GM21529 (cell line): ENCODE measurements at regions not wholly inside any gene's neighbourhood (a gene's known extent, or its start where the extent isn't known, plus 50 kb on each side); places are given as distances from the start of the nearest gene placed in this dataset.
"Not testable (repeated sequence)": the region's sequence is repeated elsewhere in the genome, so short reads cannot be mapped to it uniquely, and the experiment has no call there.

ENCODE experiments used
- ATAC-seq: cut with Tn5 transposase; IDR thresholded peaks from one replicate; pipeline ENCODE4 v1.9.1; 2021; ENCODE audit not compliant: unreplicated experiment

DNA sequence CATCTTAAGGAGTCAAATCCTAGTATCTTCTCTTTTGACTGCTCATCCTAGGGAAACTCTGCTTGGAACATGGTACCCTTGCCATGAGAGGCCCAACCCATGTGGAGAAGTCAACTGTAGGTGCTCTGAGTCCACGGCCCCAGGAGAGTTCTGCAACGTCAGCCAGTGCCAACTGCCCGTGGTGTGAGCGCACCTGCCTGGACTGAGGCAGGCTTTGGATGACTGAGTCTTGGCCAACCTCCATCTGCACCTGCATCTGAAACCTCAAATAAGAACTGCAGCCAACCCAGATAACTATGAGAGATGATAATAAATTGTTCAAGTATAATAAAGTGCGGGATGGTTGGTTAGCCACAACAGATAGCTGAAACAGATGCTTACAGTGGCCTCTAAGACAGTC, 772.0 kb downstream of the TRIML1 start:
- ATAC-seq = no peak

DNA sequence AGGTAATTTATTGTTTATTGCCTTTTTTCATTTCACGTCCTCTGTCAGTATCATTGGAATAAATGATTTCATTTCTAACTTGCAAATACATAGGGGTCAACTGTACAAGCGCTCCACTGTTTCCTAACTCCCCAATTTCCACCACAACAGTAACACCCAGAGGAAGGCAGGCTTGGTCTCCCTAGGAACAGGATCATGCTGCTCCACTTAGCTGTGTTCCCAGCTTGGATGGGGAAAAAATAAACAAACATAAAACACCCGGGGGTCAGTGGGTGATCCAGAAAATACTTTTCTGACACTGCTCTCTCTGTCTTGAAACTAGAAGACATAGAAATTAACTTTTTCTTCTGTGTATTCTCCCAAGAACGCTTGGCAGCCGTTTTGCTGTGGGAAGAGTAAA, 772.5 kb downstream of the TRIML1 start:
- ATAC-seq = no peak

DNA sequence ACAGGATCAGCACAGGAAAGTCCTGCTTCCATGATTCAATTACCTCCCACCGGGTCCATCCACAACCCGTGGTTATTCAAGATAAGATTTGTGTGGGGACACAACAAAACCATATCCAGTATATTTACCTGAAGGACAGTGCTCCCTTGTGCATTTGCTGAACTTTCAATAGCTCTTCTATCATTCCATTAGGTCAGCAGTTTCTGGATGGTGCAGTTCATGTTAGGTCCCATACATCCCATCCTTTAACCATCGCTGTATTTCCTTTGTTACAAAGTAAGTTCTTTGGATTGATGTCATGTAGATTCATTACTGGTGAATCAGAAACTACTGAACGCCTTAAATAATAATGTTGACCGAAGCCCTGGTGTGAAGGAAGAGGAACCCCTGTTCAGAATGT, 775.9 kb downstream of the TRIML1 start:
- ATAC-seq = no peak

DNA sequence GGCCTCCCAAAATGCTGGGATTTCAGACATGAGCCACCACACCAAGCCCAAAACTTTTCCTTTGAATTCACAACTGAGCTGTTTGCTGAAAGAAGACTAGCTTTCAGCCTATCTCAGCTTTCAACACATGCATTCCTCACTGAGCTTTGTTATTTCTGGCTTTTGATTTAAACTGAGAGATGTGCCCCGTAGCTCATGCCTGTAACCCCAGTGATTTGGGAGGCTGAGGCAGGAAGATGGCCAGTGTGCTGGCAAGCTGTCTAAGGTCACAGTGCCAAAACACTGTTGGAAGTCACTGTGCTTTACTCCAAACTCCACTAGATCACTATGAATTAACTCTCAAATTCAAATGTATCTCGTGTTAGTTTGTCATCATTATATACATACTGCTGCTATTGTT, 779.5 kb downstream of the TRIML1 start:
- ATAC-seq = no peak

GRCh38 chr4:188930822-188931221, 791.6 kb downstream of the TRIML1 start:
- ATAC-seq = no peak

DNA sequence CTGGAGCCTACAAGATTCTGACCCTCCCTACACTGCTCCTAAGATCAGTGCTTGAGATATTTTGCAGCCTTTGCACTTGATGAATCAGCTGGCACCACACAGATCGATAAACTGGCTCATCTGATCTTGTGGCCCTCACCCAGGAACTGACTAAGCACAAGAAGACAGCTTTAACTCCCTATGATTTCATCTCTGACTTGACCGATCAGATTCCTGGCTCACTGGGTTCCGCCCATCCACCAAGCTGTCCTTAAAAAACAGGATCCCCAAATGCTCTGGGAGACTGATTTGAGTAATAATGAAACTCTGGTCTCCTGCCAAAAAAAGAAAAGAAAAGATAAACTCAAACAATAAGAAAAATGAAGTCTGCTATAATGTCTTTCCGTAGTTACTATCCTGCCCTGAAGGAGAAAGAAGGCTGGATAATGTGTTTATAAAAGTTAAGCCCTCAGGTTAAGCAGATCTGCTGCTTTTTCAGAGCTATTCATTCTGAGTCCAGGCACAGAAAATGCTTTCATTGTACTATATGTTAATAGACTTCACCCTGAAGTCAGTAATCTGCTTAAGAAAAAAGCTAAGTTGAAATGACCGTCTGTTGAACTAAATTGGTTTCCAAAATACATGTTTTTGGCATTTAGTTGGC, 795.2 kb downstream of the TRIML1 start:
- ATAC-seq = no peak

GRCh38 chr4:188941524-188942119, 802.4 kb downstream of the TRIML1 start:
- no peak for ATAC-seq

- no peak for ATAC-seq
These were observed 803.4 kb downstream of the TRIML1 start for GRCh38 chr4:188942606-188943005.

- ATAC-seq = no peak
These were observed 810.4 kb downstream of the TRIML1 start for GRCh38 chr4:188949596-188949995.

GRCh38 chr4:188955066-188955465, 815.8 kb downstream of the TRIML1 start:
- ATAC-seq = no peak

GRCh38 chr4:188956566-188956965, 817.3 kb downstream of the TRIML1 start:
- ATAC-seq = no peak

GRCh38 chr4:188958346-188958745, 819.1 kb downstream of the TRIML1 start:
- no peak for ATAC-seq

DNA sequence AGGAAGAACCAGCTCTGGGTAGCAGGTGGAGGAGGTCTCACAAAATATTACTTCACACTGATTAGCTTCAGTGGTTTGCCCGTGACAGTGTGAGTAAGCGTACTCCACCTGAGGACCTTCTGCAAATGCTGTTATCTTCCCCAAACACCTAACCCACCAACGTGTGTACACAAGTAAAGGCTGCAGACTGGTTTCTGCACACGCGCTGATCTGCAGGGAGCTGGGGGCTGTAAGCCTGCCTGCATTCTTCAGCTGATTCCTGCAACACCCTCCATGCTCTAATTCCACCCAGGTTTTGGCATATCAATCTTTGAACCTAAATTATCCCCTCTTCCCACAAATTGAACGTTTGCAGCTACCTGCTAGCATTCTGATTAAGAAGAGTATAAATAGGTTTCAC, 820.2 kb downstream of the TRIML1 start:
- ATAC-seq = no peak

DNA sequence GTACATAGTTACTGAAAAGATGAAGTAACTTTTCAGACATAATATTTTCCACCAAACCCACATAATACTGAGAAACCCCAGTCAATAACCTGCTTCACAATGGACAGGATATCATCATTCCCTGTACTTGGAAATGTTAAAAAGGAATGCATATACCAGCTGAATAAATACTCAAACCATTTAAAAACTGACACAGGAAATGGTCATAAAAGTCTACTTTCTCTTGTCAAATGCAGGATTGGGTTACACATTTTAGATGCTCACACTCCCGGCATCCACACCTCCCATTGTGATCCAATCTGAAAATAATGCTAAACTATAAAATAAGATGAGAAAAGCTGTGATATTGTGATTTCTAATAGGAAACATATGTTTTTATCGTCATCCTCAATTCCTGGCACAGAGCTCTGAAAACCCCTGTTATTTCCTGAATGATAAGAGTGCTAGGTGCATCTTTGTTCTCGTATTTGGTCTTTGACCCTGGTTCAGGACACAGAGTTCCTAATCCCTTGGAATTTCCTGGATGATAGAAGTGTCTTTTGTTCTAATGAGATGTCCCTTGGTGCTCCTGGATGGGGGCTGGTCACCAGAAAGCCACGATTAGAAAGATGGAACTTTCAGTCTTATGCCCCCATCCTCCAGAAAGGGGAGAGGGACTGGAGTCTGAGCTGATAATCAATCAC, 821.3 kb downstream of the TRIML1 start:
- ATAC-seq = no peak

- ATAC-seq = no peak
These were observed 831.9 kb downstream of the TRIML1 start for GRCh38 chr4:188971125-188971524.

DNA sequence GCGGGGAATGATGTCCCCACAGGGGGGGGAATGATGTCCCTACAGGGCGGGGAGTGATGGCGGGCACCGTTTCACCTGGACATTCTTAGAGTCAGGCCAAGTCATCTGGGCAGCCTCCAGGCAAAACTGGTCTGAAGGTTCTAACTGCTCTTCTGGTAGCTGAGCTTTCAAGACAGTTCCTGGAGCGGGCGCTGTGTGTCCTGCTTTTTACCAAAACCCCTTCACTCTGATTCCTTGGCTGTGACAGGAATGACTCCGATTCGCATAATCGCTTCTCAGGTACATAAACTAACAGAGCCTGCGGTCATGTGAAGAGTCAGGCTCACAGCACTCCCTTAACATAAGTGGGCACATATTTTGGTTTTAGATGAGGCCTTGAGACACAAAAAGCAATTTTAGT, 836.0 kb downstream of the TRIML1 start:
- no peak for ATAC-seq

- ATAC-seq = no peak
These were observed 837.4 kb downstream of the TRIML1 start for GRCh38 chr4:188976644-188977115.

DNA sequence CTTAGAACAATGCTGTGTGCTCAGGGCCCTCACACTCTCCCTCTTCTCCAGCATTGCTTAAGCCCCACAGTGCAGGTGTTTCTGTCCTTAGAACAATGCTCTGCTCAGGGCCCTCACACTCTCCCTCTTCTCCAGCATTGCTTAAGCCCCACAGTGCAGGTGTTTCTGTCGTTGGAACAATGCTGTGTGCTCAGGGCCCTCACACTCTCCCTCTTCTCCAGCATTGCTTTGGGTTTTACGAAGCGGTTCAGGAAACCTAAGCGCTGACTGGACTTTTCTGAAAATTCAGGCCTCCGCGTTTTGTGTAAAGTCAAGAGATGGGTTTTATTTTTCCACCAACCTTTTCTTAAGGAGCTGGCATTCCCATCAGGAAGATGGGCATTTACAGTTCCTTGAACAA, 838.0 kb downstream of the TRIML1 start:
- not testable (repeated sequence) for ATAC-seq

- ATAC-seq = no peak
These were observed 845.3 kb downstream of the TRIML1 start for GRCh38 chr4:188984518-188984917.

- ATAC-seq = no peak
These were observed 847.0 kb downstream of the TRIML1 start for GRCh38 chr4:188986271-188986689.

DNA sequence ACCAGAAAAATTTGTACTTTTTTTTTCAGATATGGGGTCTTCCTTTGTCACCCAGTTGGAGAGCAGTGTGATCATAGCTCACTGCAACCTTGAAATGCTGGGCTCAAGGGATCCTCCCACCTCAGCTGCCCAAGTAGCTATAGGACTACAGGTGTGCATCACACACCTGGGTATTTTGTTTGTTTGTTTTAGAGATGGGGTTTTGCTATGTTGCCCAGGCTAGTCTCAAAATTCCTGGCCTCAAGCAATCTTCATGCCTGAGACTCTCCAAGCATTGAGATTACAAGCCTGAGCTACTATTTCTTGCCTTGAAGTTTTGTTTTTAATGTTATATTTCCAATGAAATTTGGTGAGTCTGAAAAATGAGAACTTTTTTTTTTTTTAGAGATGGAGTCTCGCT, 847.8 kb downstream of the TRIML1 start:
- no peak for ATAC-seq

DNA sequence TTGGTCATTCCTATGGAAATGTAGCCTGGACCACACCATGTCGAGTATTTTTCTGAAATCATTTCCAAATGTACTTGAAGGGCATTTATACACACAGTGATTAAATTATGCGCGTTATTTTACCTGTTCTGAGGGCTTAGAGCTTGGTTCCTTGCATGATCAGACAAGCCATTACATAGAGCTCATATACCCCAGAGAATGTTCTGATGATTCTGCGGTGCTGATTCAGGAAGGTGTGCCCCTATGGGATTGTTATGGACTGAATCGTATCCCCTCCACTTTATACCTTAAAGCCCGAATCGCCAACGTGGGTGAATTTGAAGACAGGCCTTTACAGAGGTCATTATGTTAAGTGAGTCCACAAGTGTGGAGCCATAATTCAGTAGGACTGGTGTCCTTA, 848.9 kb downstream of the TRIML1 start:
- ATAC-seq = no peak
